Gastrocnemius medialis (tissue), 4 donors: ENCODE measurements at regions not wholly inside any gene's neighbourhood (a gene's known extent, or its start where the extent isn't known, plus 50 kb on each side); places are given as distances from the start of the nearest gene placed in this dataset.

Source experiments
- CTCF ChIP-seq, 5 experiments: fragments of 450-650 bp in 3 of 5; fragments of 200-600 bp in 2 of 5; sonication (generic) in 2 of 5; IDR thresholded peaks in 4 of 5; conservative IDR thresholded peaks in 1 of 5; 1 replicate in 4 of 5; 2 replicates in 1 of 5; pipeline ENCODE4 v1.5.1; 2016 to 2019; ENCODE audit warnings: antibody characterized with exemption in 5 of 5, mild to moderate bottlenecking in 3 of 5, moderate library complexity in 3 of 5
- POLR2A ChIP-seq, 2 donors: fragments of 450-650 bp; IDR thresholded peaks; one replicate each; pipeline ENCODE4 v1.6.1; 2017; ENCODE audit warnings: antibody characterized with exemption in 2 of 2, mild to moderate bottlenecking in 2 of 2, moderate library complexity in 2 of 2

GRCh38 chr6:23591761-23592160 lies 534.3 kb upstream of the NRSN1 start:
- TF ChIP-seq POLR2A (IDR thresholded peaks at IDR 0.05): no peak
- no peak for TF ChIP-seq CTCF (IDR thresholded peaks at IDR 0.05 in 4 of 5, conservative IDR thresholded peaks at IDR 0.05 in 1 of 5)
